Keratinocyte (primary cell): ENCODE measurements at regions not wholly inside any gene's neighbourhood (a gene's known extent, or its start where the extent isn't known, plus 50 kb on each side); places are given as distances from the start of the nearest gene placed in this dataset.

ENCODE experiments used
- DNase-seq: peaks from one replicate; pipeline ENCODE4 v3.0.0-alpha.2; 2011; ENCODE audit warnings: low read depth, missing footprints, low spot score
- FAIRE-seq: peaks from 2 replicates; lab custom pipeline; 2011; peaks lifted over from hg19 to GRCh38; lab: Jason Lieb, UNC
- H2AFZ ChIP-seq: 2 replicates; pipeline ENCODE4 v1.6.0; 2012; ENCODE audit warnings: low read length, control low read depth, inconsistent platforms; ENCODE audit not compliant: control insufficient read depth
- H3K27ac ChIP-seq: 2 replicates; pipeline ENCODE4 v1.5.1; 2011; ENCODE audit warnings: low read length; ENCODE audit not compliant: control insufficient read depth, insufficient read depth
- H3K27me3 ChIP-seq: 3 replicates; pipeline ENCODE4 v1.6.0; 2011; ENCODE audit warnings: low read length; ENCODE audit not compliant: control insufficient read depth, insufficient read depth; ENCODE audit errors: extremely low read depth
- H3K36me3 ChIP-seq, 2 experiments: 2 replicates in 1 of 2; 3 replicates in 1 of 2; pipeline ENCODE4 v1.5.1; 2011; ENCODE audit warnings: low read length in 2 of 2, mild to moderate bottlenecking in 1 of 2; ENCODE audit not compliant: control insufficient read depth in 2 of 2, insufficient read depth in 2 of 2; ENCODE audit errors: extremely low read depth in 1 of 2
- H3K4me1 ChIP-seq: 3 replicates; pipeline ENCODE4 v1.5.1; 2011; ENCODE audit warnings: low read length; ENCODE audit not compliant: control insufficient read depth, insufficient read depth; ENCODE audit errors: extremely low read depth
- H3K4me2 ChIP-seq: 3 replicates; pipeline ENCODE4 v1.6.0; 2011; ENCODE audit warnings: low read depth, low read length; ENCODE audit not compliant: control insufficient read depth, insufficient read depth; ENCODE audit errors: extremely low read depth
- H3K4me3 ChIP-seq, 3 experiments: fragments of 200-600 bp in 1 of 3; sonication (generic) in 1 of 3; 2 replicates in 2 of 3; 3 replicates in 1 of 3; pipeline ENCODE4 v1.5.1; 2011 to 2016; ENCODE audit warnings: low read length in 3 of 3, mild to moderate bottlenecking in 3 of 3, control low read depth in 2 of 3, inconsistent platforms in 1 of 3, low read depth in 1 of 3, mixed read lengths in 1 of 3, mixed run types in 1 of 3, moderate library complexity in 1 of 3; ENCODE audit not compliant: control insufficient read depth in 2 of 3, insufficient read depth in 2 of 3; ENCODE audit errors: extremely low read depth in 1 of 3
- H3K79me2 ChIP-seq: 2 replicates; pipeline ENCODE4 v1.6.0; 2012; ENCODE audit warnings: low read length; ENCODE audit not compliant: control insufficient read depth, insufficient read depth
- H3K9ac ChIP-seq: 3 replicates; pipeline ENCODE4 v1.6.0; 2011; ENCODE audit warnings: low read length; ENCODE audit not compliant: control insufficient read depth, insufficient read depth; ENCODE audit errors: extremely low read depth
- H3K9me1 ChIP-seq: 3 replicates; pipeline ENCODE4 v1.6.0; 2011; ENCODE audit warnings: low read length; ENCODE audit not compliant: control insufficient read depth, insufficient read depth; ENCODE audit errors: extremely low read depth
- H3K9me3 ChIP-seq: 2 replicates; pipeline ENCODE4 v1.5.1; 2012; ENCODE audit warnings: low read depth, low read length; ENCODE audit not compliant: control insufficient read depth
- H4K20me1 ChIP-seq: 3 replicates; pipeline ENCODE4 v1.6.0; 2011; ENCODE audit warnings: low read length; ENCODE audit not compliant: control insufficient read depth, insufficient read depth; ENCODE audit errors: extremely low read depth
- EZH2 ChIP-seq: IDR thresholded peaks from one replicate; pipeline ENCODE4 v1.6.1; 2012; ENCODE audit warnings: inconsistent platforms, mild to moderate bottlenecking, low read length, moderate library complexity
- dilution Hi-C: fragments of 300-500 bp; cut with MboI; formaldehyde crosslinking; loops from one replicate; pipeline ENCODE4 v1.7.0; 2020; ENCODE audit warnings: low sequenced_read_pairs; ENCODE audit not compliant: extremely low pct_ligation_motif_present
- TF ChIP-seq, protein P1 (sequence below), 3 experiments: IDR thresholded peaks in 1 of 3; conservative IDR thresholded peaks in 1 of 3; optimal IDR thresholded peaks in 1 of 3; 2 replicates in 2 of 3; 3 replicates in 1 of 3; pipeline versions ENCODE3 to v1.5.1; 2011; ENCODE audit warnings: low read length in 3 of 3, mild to moderate bottlenecking in 3 of 3, moderate library complexity in 2 of 3, control low read depth in 1 of 3, inconsistent platforms in 1 of 3; ENCODE audit not compliant: insufficient read depth in 2 of 3; ENCODE audit errors: extremely low read depth in 1 of 3

DNA sequence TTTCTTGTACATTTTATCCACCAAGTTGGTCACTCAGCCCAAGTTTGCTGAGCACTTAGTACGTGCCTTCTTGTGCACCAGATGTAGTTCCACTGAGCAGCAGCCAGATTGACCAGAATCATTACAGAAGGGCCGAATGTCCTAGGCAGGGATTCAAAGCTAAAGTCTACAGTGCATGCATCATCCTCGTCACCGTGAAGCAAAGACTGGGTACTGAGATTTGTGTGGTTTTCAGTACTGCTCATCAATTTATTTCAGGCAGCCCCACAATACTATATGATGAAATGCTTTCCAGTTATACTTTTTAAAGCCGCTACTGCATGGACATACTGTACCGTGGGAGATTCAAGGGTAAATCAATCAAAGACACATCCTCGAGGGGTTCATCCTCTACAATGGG is 227.0 kb downstream of the ARRDC4 start:
- H4K20me1 ChIP-seq, result no peaks in the 10 kb centered on the region
- H3K9ac ChIP-seq, result no peak overlapping the region
- FAIRE-seq, result no peak

DNA sequence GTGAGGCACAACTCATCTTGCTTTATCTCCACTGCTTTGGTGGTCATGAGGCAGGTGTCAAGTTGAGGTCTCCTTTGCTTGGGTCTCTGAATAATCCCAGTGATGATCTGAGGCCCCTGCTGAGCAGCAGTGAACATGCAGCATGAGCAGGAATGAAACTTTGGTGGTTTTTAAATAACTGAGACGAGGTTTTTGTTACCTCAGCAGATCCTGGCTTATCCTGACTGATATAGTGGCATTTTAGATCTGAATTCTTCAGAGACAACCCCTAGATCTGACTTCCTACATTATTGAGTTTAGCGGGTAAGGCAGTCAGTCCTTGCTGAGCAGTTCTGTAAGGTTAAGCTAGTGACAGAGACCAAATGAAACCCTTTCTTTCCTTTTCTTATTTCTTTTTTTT is 230.4 kb downstream of the ARRDC4 start:
- Histone ChIP-seq H4K20me1 (no peaks in the 10 kb centered on the region), H3K9me1 (no peaks in the 10 kb centered on the region), H3K4me1 (no peaks in the 10 kb centered on the region), H3K79me2 (no peaks in the 10 kb centered on the region), H3K9ac (no peak overlapping the region), H3K4me2 (no peak overlapping the region), H3K9me3 (no peaks in the 10 kb centered on the region), H3K36me3 (no peaks in the 10 kb centered on the region), H3K27ac (no peak overlapping the region), H3K27me3 (no peaks in the 10 kb centered on the region), H3K4me3 (no peak overlapping the region), H2AFZ (no peak overlapping the region)
- dilution Hi-C loops, result no loop called here
- DNase-seq (no peak), FAIRE-seq (no peak)
- no peak for TF ChIP-seq EZH2
- TF ChIP-seq, protein P1, sequence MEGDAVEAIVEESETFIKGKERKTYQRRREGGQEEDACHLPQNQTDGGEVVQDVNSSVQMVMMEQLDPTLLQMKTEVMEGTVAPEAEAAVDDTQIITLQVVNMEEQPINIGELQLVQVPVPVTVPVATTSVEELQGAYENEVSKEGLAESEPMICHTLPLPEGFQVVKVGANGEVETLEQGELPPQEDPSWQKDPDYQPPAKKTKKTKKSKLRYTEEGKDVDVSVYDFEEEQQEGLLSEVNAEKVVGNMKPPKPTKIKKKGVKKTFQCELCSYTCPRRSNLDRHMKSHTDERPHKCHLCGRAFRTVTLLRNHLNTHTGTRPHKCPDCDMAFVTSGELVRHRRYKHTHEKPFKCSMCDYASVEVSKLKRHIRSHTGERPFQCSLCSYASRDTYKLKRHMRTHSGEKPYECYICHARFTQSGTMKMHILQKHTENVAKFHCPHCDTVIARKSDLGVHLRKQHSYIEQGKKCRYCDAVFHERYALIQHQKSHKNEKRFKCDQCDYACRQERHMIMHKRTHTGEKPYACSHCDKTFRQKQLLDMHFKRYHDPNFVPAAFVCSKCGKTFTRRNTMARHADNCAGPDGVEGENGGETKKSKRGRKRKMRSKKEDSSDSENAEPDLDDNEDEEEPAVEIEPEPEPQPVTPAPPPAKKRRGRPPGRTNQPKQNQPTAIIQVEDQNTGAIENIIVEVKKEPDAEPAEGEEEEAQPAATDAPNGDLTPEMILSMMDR (optimal IDR thresholded peaks at IDR 0.05 in 1 of 3, IDR thresholded peaks at IDR 0.05 in 1 of 3, conservative IDR thresholded peaks at IDR 0.05 in 1 of 3; ENCODE audit: extremely low read depth in 1 of 3, insufficient read depth in 2 of 3, low read length in 3 of 3), result no peak

More for the DNA sequence above, 227.0 kb downstream of the ARRDC4 start:
- H3K27ac ChIP-seq, result no peak overlapping the region
- no peaks in the 10 kb centered on the region for H3K27me3 ChIP-seq
- H3K4me3 ChIP-seq, result no peak overlapping the region
- H3K4me2 ChIP-seq, result no peak overlapping the region
- H3K4me1 ChIP-seq, result no peaks in the 10 kb centered on the region
- H3K9me3 ChIP-seq, result no peaks in the 10 kb centered on the region
- no peak for DNase-seq
- H2AFZ ChIP-seq, result no peak overlapping the region
- H3K36me3 ChIP-seq, result no peaks in the 10 kb centered on the region
- no peaks in the 10 kb centered on the region for H3K9me1 ChIP-seq
- dilution Hi-C loops, result no loop called here
- TF ChIP-seq EZH2, result no peak
- TF ChIP-seq, protein P1 (optimal IDR thresholded peaks at IDR 0.05 in 1 of 3, IDR thresholded peaks at IDR 0.05 in 1 of 3, conservative IDR thresholded peaks at IDR 0.05 in 1 of 3; ENCODE audit: extremely low read depth in 1 of 3, insufficient read depth in 2 of 3, low read length in 3 of 3), result no peak
- H3K79me2 ChIP-seq, result no peaks in the 10 kb centered on the region
